ENCODE measurements at regions not wholly inside any gene's neighbourhood (a gene's known extent, or its start where the extent isn't known, plus 50 kb on each side); places are given as distances from the start of the nearest gene placed in this dataset.

- ATAC-seq (ENCODE audit: low FRiP score), result no peak
- no peak for DNase-seq (ENCODE audit: low spot score)
- no peak for TF ChIP-seq CTCF (IDR thresholded peaks at IDR 0.05)
Observed at GRCh38 chr2:33835911-33836310, 236.8 kb upstream of the FAM98A start.

GRCh38 chr2:33822964-33823363 lies 223.9 kb upstream of the FAM98A start:
- ATAC-seq (ENCODE audit: low FRiP score), result no peak
- DNase-seq (ENCODE audit: low spot score), result no peak
- no peak for TF ChIP-seq CTCF (IDR thresholded peaks at IDR 0.05)

GRCh38 chr2:33812707-33813106 lies 213.6 kb upstream of the FAM98A start:
- no peak for DNase-seq (ENCODE audit: low spot score)
- no peak for ATAC-seq (ENCODE audit: low FRiP score)
- no peak for TF ChIP-seq CTCF (IDR thresholded peaks at IDR 0.05)

GRCh38 chr2:33810046-33810835 lies 211.1 kb upstream of the FAM98A start:
- DNase-seq (ENCODE audit: low spot score), result no peak
- no peak for ATAC-seq (ENCODE audit: low FRiP score)

GRCh38 chr2:33806041-33806440 lies 206.9 kb upstream of the FAM98A start:
- no peak for ATAC-seq (ENCODE audit: low FRiP score)
- no peak for TF ChIP-seq CTCF (IDR thresholded peaks at IDR 0.05)
- no peak for DNase-seq (ENCODE audit: low spot score)

More at GRCh38 chr2:33810046-33810835, 211.1 kb upstream of the FAM98A start:
- TF ChIP-seq CTCF (IDR thresholded peaks at IDR 0.05), result no peak

- ATAC-seq (ENCODE audit: low FRiP score), result no peak
- DNase-seq (ENCODE audit: low spot score), result no peak
- no peak for TF ChIP-seq CTCF (IDR thresholded peaks at IDR 0.05)
Observed at GRCh38 chr2:33804155-33804554, 205.1 kb upstream of the FAM98A start.

- DNase-seq (ENCODE audit: low spot score) (no peak), ATAC-seq (ENCODE audit: low FRiP score) (no peak)
- no peak for TF ChIP-seq CTCF (IDR thresholded peaks at IDR 0.05)
Observed at GRCh38 chr2:33796511-33796910, 197.4 kb upstream of the FAM98A start.

Measured in omental fat pad (tissue), 3 donors.